BE2C (cell line): ENCODE measurements at regions not wholly inside any gene's neighbourhood (a gene's known extent, or its start where the extent isn't known, plus 50 kb on each side); places are given as distances from the start of the nearest gene placed in this dataset.

ENCODE experiments used
- DNase-seq: peaks from one replicate; pipeline ENCODE4 v3.0.0-alpha.2; 2020
- H3K27me3 ChIP-seq: fragments of 250-450 bp; sonication (Bioruptor Pico); 2 replicates; pipeline ENCODE4 v1.5.1; 2020; ENCODE audit warnings: mild to moderate bottlenecking
- H3K36me3 ChIP-seq: fragments of 250-450 bp; sonication (Bioruptor Pico); 2 replicates; pipeline ENCODE4 v1.5.1; 2020; ENCODE audit warnings: mild to moderate bottlenecking
- H3K4me1 ChIP-seq: fragments of 250-450 bp; sonication (Bioruptor Pico); 2 replicates; pipeline ENCODE4 v1.5.1; 2020
- H3K4me3 ChIP-seq: 2 replicates; pipeline ENCODE4 v1.5.1; 2011; ENCODE audit warnings: low read depth, low read length
- H3K9me3 ChIP-seq: fragments of 250-450 bp; sonication (Bioruptor Pico); 2 replicates; pipeline ENCODE4 v1.5.1; 2020
- CTCF ChIP-seq: IDR thresholded peaks from 2 replicates; pipeline ENCODE4 v1.5.1; 2012; ENCODE audit warnings: mild to moderate bottlenecking, low read depth, low read length

GRCh38 chr1:47621977-47622376 lies 184.1 kb downstream of the FOXD2 start:
- DNase-seq = no peak
- Histone ChIP-seq H3K9me3 (no peaks in the 10 kb centered on the region), H3K4me1 (no peaks in the 10 kb centered on the region), H3K4me3 (no peak overlapping the region), H3K27me3 (no peaks in the 10 kb centered on the region), H3K36me3 (no peaks in the 10 kb centered on the region)
- no peak for TF ChIP-seq CTCF

- Histone ChIP-seq H3K27me3 (no peaks in the 10 kb centered on the region), H3K4me3 (no peak overlapping the region), H3K4me1 (no peaks in the 10 kb centered on the region), H3K9me3 (no peaks in the 10 kb centered on the region), H3K36me3 (no peaks in the 10 kb centered on the region)
- no peak for DNase-seq
- no peak for TF ChIP-seq CTCF
Measured at GRCh38 chr1:47622776-47623556, 185.1 kb downstream of the FOXD2 start.

GRCh38 chr1:47623557-47623940 lies 185.7 kb downstream of the FOXD2 start:
- TF ChIP-seq CTCF = no peak
- Histone ChIP-seq H3K4me1 (no peaks in the 10 kb centered on the region), H3K4me3 (no peak overlapping the region), H3K9me3 (no peaks in the 10 kb centered on the region), H3K27me3 (no peaks in the 10 kb centered on the region), H3K36me3 (no peaks in the 10 kb centered on the region)
- no peak for DNase-seq

- no peak for DNase-seq
Measured at GRCh38 chr1:47624531-47624930, 186.7 kb downstream of the FOXD2 start.

GRCh38 chr1:47627016-47627415 lies 189.2 kb downstream of the FOXD2 start:
- no peaks in the 10 kb centered on the region for H3K27me3 ChIP-seq
- no peaks in the 10 kb centered on the region for H3K4me1 ChIP-seq
- H3K4me3 ChIP-seq = no peak overlapping the region
- no peak for TF ChIP-seq CTCF
- no peaks in the 10 kb centered on the region for H3K9me3 ChIP-seq
- no peak for DNase-seq
- no peaks in the 10 kb centered on the region for H3K36me3 ChIP-seq

More at GRCh38 chr1:47624531-47624930, 186.7 kb downstream of the FOXD2 start:
- Histone ChIP-seq H3K4me1 (no peaks in the 10 kb centered on the region), H3K36me3 (no peaks in the 10 kb centered on the region), H3K4me3 (no peak overlapping the region), H3K9me3 (no peaks in the 10 kb centered on the region), H3K27me3 (no peaks in the 10 kb centered on the region)
- no peak for TF ChIP-seq CTCF
